Stimulated activated CD4-positive, alpha-beta T cell treated with anti-CD3 and anti-CD28 coated beads, Interleukin-1b, Interleukin-23, amount 100 ng/mL, for 48 hours (primary cell): ENCODE measurements at regions not wholly inside any gene's neighbourhood (a gene's known extent, or its start where the extent isn't known, plus 50 kb on each side); places are given as distances from the start of the nearest gene placed in this dataset.
"Not testable (repeated sequence)": the region's sequence is repeated elsewhere in the genome, so short reads cannot be mapped to it uniquely, and the experiment has no call there.

Experiments
- DNase-seq: peaks from one replicate; pipeline ENCODE4 v3.0.0-alpha.2; 2020

DNA sequence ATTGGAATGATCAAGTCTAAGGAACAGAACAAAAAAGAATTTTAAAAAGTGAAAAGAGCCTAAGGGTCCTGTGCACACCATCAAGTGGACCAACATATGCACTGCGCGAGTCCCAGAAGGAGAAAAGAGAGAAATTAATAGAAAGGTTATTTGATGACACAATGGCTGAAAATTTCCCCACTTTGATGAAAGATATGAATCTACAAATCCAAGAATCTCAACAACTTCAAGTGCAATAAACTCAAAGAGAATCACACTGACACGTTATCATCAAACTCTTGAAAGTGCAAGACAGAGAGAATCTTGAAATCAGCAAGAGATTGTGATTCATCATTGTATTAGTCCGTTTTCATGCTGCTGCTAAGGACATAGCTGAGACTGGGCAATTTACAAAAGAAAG, 230.8 kb downstream of the ADAMTS15 start:
- no peak for DNase-seq

DNA sequence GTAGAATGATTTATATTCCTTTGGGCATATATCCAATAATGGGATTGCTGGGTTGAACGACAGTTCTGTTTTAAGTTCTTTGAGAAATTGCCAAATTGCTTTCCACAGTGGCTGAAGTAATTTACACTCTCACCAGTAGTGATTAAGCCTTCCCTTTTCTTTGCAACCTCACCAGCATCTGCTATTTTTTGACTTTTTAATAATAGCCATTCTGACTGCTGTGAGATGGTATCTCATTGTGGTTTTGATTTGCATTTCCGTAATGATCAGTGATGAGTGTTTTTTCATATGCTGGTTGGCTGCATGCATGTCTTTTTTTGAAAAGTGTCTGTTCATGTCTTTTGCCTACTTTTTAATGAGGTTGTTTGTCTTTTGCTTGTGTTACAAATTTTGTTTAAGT, 233.8 kb downstream of the SNX19 start:
- not testable (repeated sequence) for DNase-seq

DNA sequence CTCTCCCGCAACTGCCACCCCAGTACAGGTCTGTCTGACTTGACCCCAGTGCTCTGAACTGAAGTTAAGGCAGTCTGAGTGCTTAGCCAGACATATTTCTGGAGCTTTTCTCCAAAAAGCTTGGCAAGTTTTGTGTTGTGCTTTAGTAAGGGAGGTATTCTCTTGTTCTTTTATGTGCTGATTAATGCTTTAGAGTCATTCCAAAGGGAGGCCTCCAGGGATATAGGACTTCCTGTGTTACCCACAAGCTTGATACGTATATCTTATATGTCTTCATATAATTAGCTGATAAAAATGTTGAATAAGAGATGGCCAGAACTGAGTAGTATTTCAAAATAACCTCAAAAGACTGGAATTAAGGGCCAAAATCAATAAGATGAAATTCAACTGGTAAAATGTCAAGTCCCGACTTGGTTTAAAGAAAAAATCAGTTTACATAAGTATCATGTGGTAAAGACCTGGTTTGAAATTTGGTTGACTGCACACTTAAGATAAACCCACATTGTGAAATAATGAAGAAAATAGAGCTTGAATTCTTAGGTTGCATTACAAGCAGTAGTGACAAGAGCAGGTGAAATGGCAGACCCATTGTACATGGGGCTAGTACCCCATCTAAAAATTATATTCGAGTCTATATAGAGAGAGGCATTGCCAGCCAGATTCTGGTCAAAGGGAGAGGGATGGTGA, 226.9 kb downstream of the SNX19 start:
- DNase-seq: no peak

DNA sequence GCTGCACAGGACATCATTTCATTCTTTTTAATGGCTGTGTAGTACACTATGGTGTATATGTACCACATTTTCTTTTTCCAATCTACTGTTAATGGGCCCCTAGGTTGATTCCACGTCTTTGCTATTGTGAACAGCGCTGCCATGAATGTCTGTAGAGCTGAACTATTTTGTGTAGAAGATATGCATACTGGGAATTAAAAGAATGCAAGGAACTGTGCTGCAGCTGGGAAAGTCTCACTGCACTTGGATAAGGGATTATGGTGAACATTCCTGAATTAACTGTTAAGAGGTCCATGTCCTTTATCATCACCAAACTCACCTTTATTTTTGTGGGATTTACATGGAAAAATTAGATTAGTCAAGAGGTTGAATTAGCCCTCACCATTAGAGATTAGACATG, 224.7 kb downstream of the SNX19 start:
- DNase-seq: no peak

DNA sequence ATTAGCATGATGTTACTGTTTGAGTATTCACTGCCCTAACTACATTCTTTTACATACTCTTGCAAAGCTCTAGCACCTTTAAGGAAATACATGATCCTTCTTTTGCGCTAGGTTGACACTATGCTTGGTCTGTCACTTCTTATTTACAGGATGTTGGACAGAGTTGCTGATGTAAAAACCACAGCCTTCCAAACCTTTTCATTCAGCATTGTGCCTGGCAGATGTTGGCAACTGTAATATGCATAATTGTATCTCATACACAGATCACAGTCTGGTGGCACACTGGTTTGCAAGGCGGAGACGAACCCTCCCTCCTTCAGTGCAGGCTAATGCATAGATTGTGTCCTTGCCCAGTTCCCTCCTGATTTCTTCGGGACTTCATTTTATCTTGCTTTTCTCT, 224.1 kb downstream of the SNX19 start:
- no peak for DNase-seq

DNA sequence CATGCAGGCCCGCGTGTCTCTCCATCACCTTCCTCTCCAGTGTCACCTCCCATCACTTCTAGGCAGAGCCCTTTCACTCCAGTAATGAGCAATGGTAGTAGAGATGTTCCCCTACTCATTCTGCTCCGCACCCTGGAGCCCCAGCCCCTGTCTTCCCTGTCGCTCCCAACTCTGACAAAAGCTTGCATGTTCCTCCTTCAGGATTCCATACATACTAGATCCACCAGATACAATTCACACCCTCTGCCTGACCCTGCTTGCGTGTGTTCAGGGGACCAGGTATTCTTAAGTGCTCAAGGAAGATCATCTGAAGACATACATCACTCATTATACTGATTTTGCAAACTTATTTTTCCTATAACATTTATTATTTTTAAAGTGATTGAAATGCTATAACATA, 222.7 kb downstream of the SNX19 start:
- DNase-seq: no peak

DNA sequence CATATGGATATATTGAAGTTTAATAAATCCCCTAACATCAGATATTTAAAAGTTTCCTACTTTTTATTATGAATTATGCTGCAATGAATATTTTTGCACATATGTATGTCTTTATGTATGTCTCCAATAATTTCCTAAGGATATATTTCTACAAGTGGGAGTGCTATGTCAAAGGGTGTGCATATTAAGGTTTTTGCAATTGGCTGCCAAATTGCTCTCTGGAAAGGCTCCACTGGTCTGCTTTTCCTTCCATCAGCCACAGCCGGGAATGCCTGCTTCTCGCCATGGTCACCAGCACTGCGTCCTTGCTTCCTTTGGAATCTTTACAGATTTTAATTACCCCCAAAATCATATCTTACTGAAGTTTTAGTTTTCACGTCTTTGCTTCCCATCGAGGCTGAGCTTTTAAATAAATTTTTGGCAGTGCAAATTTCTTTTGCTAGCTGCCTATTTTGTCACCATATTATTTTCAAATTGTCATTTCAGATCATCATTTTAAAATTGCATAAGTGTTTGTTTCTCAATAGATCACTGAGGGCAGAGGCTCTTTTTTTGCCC, 221.7 kb downstream of the SNX19 start:
- no peak for DNase-seq

DNA sequence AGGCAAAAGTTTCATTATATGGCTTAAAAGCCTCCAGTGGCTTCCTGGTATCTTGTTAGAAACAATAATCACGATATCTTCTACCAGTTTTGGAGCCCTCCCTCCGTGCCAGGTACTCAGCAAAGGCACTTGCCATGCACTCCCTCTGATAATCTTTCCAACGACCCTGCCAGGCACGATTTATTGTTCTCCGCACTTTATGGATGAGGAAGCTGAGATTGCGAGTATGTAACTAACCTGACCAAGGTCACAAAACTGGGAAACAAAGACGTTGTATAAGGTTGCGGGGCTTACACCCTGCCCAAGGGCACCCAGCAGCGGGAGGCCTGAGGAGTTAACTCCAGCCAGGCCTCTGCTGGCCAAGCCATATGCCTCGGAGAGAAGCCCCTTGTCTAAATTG, 218.1 kb downstream of the SNX19 start:
- DNase-seq: no peak

DNA sequence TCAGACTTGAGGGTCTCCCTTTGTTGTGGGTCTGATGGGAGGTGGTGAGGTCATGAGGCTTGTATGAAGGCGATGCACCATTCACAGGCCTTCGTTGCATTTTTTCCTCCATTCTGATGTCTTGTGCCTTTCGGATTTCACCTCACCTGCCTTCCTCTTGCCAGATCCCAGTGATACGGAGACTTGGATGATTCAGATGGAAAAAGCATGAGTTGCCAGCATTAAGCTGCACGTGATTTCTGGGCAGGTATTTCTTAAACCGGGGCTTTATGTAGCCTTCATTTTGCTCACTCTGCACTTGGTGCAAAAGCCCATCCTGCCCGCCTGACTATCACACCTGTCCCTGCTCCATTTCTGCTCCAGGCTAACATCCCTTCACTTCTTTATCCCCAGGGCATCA, 216.7 kb downstream of the SNX19 start:
- DNase-seq: no peak

DNA sequence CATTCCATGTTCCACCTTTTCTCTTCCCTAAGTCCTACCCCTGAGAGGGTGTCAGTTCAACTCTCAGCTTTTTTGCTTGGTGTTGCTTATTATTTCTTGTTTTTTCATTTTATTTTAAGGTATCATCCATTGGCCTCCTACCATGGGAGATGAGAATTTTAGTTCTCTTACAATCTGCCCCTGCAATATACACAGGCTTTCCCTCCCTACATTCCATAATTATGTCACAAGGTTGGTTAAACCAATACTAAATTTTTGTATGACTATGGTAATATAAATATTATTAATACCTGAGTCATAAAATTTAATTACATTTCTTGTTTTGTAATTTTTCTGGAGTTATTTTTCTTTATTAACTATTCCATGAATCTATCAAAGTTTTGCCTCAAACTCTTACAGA, 216.2 kb downstream of the SNX19 start:
- no peak for DNase-seq

DNA sequence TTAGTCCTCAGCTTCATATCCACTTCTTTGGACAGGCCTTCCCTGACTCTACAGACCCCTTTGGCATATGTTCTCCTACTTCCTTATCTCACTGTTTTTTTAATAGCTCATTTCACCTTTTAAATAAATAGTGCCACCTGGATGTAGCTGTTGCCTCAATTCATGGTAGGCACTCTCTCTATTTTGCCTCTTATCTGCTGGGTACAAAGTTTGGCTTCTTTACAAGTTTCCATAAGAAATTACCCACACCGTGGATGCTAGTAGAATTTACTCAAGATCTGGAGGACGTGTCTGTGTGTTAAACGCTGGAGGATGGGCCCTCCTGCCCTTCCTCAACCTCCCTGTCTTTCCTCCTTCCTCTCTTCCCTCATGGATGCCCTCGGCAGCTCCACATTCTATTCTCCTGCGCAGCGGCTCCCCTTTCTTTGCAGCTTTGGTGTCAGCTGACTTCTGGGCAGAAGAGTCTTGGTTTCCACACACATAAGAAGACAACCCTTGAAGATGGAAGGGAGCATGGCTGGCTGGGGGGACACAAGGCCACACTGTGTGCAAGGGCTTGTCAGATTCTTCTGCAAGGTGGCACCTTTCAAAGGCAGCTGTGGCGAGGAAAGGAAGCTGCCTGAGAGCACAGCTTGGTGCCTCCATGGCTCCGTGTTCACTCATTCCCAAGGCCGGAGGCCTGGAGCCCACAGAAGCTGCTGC, 212.6 kb downstream of the SNX19 start:
- DNase-seq: no peak

DNA sequence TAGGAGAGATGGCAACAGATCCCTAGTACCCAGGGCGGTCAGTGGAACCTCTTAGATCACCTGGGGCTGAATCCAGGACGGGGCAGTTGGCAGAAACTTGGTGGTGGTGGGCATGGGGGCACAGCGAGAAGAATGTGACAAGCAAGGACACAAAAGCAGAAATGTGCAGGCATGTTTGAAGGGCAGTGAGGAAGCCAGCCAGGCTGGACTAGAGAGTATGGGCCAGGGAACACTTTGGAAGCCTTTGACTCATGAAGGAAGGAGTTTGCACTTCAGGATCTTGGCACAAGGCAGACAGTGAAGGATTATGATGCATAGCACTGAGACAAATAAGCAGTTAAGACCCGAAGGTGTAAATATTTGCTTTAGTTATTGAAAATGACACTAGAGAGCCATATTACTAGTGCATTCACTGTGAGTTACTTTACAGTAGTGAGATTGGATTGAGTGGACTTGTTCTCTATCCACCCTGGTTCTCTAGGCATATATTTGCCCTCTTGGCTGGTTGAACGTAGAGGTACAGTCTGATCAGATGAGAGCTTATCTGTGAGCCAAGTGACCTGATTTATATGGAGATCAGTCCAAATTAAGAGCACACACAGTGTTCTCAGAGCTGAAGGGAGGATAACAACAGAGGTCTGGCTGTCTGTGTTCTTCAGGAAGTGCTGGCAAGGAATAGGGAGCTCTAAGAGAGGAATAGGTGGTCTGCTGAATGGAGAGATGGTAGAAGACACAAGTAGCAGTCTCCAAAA, 210.4 kb downstream of the SNX19 start:
- DNase-seq: no peak

DNA sequence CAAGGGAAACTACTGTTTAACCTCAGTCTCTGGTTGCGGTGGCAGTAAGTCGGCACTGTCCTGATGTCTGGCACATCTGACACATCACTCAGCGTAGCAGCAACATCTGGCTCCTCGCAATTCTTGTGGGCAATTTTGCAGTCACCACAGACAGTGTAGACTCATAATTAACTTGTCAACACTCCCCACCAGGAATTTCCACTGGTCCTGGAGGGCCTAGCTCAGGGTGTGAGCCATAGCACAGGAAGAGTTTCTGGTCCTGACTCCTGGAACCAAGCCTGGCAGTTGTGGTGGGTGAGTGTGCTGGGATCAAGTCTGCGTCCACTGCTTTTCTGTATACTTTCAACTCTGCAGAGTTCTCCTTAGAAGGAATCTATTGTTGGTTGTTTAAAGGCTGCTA, 209.7 kb downstream of the SNX19 start:
- no peak for DNase-seq

DNA sequence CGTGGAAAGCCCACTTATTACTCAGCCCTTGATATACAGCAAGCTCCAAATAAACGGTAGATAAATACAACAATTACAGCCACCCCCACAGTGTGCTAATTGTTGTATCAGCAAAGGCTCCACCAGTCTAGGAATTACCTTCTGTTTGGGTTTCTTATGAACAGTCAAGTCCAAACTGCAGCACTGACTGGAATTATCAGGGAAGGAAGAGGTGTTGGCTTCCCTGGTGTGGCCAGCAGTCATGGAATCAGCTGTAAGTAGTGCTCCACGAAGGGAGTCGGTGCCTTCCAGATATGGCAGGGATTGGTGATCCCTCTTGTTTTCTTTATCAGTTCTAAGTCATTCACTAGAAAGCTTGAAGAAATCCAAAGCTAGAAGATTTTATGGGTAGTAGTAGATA, 209.1 kb downstream of the SNX19 start:
- no peak for DNase-seq

DNA sequence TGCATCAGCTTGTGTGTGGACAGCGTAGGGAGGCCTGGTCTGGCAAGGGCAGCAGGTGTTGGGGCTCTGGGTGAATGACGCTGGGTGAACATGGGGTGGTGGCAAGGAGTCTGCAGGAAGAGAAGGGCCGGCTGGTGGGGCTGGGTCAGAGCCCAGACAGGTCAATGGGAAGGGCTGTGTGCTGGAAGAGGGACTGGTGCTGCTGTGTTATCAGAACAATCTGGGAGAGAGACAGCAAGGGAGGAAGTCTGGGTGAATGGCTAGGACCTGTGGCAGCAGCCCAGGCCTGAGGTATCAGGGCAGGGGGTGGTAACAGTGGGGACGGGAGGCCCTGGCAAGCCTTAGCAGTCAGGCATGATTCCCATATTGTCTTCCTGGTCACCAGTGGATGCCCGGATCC, 206.7 kb downstream of the SNX19 start:
- DNase-seq: no peak

DNA sequence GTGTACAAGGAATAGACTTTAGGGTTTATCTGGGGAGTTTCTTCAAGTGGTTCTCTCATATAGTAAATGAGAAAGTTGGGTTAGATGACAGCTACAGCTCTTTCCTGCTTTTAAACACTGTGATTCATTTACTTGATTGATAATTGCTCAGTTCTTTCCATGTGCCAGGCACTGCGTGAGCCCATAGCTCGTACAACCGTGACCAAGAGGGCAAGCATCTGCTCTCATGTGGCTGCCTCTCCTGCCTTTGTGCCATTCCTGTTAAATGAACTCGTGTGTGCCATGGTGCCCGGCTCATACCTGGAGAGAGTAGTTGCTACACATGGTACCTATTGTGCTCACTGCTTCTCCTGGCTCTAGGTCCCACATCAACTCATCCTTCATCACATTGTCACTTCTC, 206.3 kb downstream of the SNX19 start:
- no peak for DNase-seq

DNA sequence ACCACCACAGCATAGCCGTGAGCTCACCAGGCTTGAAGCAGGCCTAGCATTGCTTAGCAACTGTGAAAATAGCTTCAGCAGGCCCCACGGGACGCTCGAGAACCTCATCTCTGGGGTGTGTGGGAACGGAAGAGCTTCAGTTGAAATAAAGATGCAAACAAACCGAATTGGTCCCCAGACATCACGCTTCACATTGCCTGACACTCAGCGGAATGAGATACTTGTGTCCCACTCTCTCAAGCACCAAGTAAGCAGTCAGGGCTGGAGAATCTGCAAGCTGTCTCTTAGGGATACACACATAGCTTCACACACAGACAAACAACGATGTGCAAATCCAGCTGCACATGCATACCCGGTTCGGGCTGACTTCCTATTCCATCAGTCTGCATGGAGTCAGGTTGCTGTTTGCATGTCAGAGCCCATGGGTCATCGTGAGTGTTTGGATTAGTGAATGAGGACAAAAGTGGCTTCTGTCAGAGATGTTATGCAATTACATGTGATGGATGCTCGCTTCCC, 205.7 kb downstream of the SNX19 start:
- no peak for DNase-seq

DNA sequence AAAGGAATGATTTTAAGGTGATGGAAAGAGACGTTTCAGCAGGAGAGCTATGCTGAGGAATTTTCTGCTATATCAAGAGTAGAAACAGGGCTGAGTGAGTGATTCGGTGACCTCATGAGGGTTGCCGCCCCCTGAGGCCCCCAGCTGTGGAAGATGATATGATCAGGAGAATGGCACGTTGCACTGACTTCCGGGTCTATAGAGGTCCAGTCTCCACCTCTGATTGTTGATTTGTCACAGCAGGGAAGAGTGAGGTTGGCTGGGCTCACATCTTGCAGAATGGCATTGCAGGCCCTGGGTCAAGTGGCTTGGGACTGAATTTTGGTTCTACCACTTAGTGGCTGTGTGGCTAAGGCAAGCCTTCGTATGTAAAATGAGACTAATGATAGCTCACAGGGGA, 205.1 kb downstream of the SNX19 start:
- DNase-seq: no peak

DNA sequence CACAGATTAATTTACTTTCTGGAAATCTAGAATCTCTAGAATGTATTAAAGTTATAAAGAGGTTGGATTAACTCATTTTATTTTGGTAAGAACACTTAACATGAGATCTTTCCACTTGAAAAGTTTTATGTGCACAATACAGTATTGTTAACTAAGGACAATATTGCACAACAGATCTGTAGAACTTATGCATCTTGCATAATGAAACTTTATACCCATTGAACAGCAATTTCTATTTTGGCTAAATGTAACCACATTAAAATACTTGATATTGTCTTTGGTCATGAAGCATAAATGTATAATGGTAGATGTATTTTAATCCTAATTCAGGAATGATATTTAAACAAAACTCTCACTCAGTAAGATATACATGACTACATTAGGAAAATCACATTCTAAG, 203.8 kb downstream of the SNX19 start:
- no peak for DNase-seq

DNA sequence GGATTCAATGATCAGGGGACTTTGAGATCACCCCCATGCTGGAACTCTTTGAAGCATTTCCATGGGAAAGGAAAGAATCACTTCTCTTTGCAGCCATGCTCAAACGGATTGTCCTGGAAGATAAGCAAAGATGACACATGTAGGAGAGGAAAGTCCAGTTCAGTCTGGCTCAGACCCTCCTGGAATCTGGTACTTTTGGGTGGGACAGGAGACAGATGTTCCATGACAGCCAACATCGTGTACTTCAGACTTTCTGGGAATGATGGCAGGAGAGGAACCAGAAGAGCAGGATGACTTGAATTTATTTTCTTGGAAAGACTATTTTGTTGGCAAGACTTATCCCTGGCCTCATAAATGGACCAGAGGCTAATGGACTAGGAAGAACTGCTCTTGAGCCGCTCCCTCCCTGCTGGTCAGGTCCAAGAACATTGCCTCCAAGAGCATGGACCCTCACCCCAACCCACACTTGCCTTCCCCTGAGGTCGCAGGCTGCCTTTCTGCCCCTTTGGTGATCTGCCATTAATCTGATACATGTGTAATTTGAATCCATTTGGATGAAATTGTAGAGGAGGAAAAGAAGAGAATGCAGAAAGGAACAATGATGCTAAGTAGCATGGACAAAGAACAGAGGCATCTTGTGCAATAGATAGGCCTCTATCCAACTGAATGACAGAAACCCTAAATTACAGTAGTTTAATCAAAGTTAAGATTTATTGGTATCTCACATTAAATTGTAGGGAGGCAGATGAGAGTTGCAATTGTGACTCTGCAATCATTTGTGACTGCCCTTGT, 201.0 kb downstream of the SNX19 start:
- DNase-seq: no peak

DNA sequence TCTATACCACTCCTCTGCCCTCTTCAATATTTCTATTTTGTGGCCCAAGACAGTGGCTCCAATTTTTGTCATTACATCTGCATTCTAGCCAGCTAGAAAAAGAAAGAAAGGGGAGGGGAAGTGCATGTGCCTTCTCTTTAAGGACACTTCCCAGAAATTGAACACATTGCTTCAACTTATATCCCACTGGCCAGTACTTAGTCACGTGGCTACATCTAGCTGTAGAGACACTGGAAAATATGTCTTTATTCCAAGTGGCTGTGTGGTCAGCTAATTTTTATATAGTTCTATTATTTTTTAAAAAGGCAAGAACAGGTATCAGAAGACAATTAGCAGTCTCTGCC, 200.4 kb downstream of the SNX19 start:
- DNase-seq: no peak

DNA sequence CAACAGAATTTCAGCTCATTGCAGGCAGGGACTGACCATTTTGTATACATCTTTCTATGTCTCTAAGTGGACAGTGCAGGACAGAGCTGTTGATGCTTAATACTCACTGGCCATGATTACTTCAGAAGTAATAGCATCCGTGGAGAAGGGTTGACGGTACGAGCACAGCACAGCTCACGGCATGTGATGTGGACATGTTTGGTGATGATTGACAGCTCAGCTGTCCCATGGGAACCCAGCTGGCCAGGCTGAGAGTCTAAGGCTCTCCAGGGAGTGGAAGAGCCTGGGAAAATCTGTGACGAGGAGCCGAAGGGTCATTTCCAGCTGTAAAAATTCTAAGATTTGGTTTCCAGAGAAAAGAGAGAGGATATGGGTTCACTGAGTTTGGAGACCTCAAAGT, 198.2 kb downstream of the SNX19 start:
- no peak for DNase-seq
